ENCODE measurements at regions not wholly inside any gene's neighbourhood (a gene's known extent, or its start where the extent isn't known, plus 50 kb on each side); places are given as distances from the start of the nearest gene placed in this dataset.

GRCh38 chr2:196503398-196503797 is 136.1 kb upstream of the CCDC150 start:
- TF ChIP-seq CTCF (IDR thresholded peaks at IDR 0.05 in 4 of 5, conservative IDR thresholded peaks at IDR 0.05 in 1 of 5), result no peak
- TF ChIP-seq POLR2A (IDR thresholded peaks at IDR 0.05), result no peak
- in situ Hi-C loops (cut with MboI; ENCODE audit: low sequenced_read_pairs in 4 of 4) (no loop called here), intact Hi-C loops (cut with DNase I; ENCODE audit: low total_unique reads) (no loop called here)
- Histone ChIP-seq H3K27me3 (no peaks in the 10 kb centered on the region), H3K36me3 (no peaks in the 10 kb centered on the region), H3K4me3 (no peak overlapping the region), H3K9me3 (no peaks in the 10 kb centered on the region), H3K4me1 (no peaks in the 10 kb centered on the region), H3K27ac (no peak overlapping the region)
- no peak for ATAC-seq
- DNase-seq, result no peak

GRCh38 chr2:196504788-196505187 is 134.7 kb upstream of the CCDC150 start:
- DNase-seq (no peak), ATAC-seq (no peak)
- no peak for TF ChIP-seq CTCF (IDR thresholded peaks at IDR 0.05 in 4 of 5, conservative IDR thresholded peaks at IDR 0.05 in 1 of 5)
- TF ChIP-seq POLR2A (IDR thresholded peaks at IDR 0.05), result no peak
- Histone ChIP-seq H3K4me3 (no peak overlapping the region), H3K9me3 (no peaks in the 10 kb centered on the region), H3K27me3 (no peaks in the 10 kb centered on the region), H3K4me1 (no peaks in the 10 kb centered on the region), H3K36me3 (no peaks in the 10 kb centered on the region), H3K27ac (no peak overlapping the region)
- intact Hi-C loops (cut with DNase I; ENCODE audit: low total_unique reads), result no loop called here
- in situ Hi-C loops (cut with MboI; ENCODE audit: low sequenced_read_pairs in 4 of 4), result no loop called here

- ATAC-seq (no peak), DNase-seq (no peak)
- Histone ChIP-seq H3K4me3 (no peak overlapping the region), H3K36me3 (no peaks in the 10 kb centered on the region), H3K27ac (no peak overlapping the region), H3K27me3 (no peaks in the 10 kb centered on the region), H3K4me1 (no peaks in the 10 kb centered on the region), H3K9me3 (no peaks in the 10 kb centered on the region)
- in situ Hi-C loops (cut with MboI; ENCODE audit: low sequenced_read_pairs in 4 of 4), result no loop called here
- no peak for TF ChIP-seq CTCF (IDR thresholded peaks at IDR 0.05 in 4 of 5, conservative IDR thresholded peaks at IDR 0.05 in 1 of 5)
- TF ChIP-seq POLR2A (IDR thresholded peaks at IDR 0.05), result no peak
- intact Hi-C loops (cut with DNase I; ENCODE audit: low total_unique reads), result no loop called here
Measured at GRCh38 chr2:196510246-196510645, 129.3 kb upstream of the CCDC150 start.

GRCh38 chr2:196511258-196512168 is 128.0 kb upstream of the CCDC150 start:
- Histone ChIP-seq H3K9me3 (no peaks in the 10 kb centered on the region), H3K4me3 (no peak overlapping the region), H3K4me1 (no peaks in the 10 kb centered on the region), H3K27ac (no peak overlapping the region), H3K27me3 (no peaks in the 10 kb centered on the region), H3K36me3 (no peaks in the 10 kb centered on the region)
- intact Hi-C loops (cut with DNase I; ENCODE audit: low total_unique reads) (no loop called here), in situ Hi-C loops (cut with MboI; ENCODE audit: low sequenced_read_pairs in 4 of 4) (no loop called here)
- ATAC-seq (no peak), DNase-seq (no peak)
- no peak for TF ChIP-seq POLR2A (IDR thresholded peaks at IDR 0.05)
- TF ChIP-seq CTCF (IDR thresholded peaks at IDR 0.05 in 4 of 5, conservative IDR thresholded peaks at IDR 0.05 in 1 of 5), result no peak

Measured in gastrocnemius medialis (tissue), 4 donors.